ENCODE measurements at regions not wholly inside any gene's neighbourhood (a gene's known extent, or its start where the extent isn't known, plus 50 kb on each side); places are given as distances from the start of the nearest gene placed in this dataset.

DNA sequence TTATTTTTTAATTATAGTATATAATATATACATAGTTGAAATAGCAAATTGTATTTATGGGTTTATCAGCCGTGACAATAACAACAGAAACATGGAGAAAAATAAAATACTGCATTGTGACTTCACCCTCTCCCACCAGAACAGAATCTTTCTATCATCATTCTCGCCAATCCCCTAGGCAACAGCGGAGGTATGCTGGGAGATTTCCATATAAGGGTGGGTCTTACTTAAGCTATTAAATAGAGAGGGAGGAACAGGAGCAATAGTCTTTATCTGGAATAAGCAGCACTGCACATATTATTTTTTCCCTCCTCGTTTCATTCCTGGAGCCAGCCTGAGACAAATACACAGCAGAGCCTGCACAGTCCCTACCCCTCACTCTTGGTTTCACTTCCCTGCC, 1214.9 kb downstream of the XPNPEP1 start:
- Histone ChIP-seq H2AFZ (ENCODE audit: low read length) (no peak overlapping the region), H3K79me1 (ENCODE audit: insufficient read depth, low read depth, low read length, poor library complexity, severe bottlenecking) (no peaks in the 10 kb centered on the region), H3K4ac (ENCODE audit: low read depth, low read length) (no peak overlapping the region), H4K20me1 (ENCODE audit: control insufficient read depth, insufficient read depth, insufficient read length) (no peaks in the 10 kb centered on the region), H3K27me3 (ENCODE audit: insufficient read depth, low read length) (no peaks in the 10 kb centered on the region), H3K27ac (ENCODE audit: insufficient read length, low read depth, low read length) (no peak overlapping the region), H3K4me1 (ENCODE audit: insufficient read depth, low read length) (no peaks in the 10 kb centered on the region), H3K56ac (ENCODE audit: insufficient read length, low read depth, low read length) (no peak overlapping the region), H3K4me2 (ENCODE audit: insufficient read depth, insufficient read length, low read length) (no peak overlapping the region), H3K18ac (ENCODE audit: insufficient read length, low read depth, low read length) (no peak overlapping the region), H4K91ac (ENCODE audit: insufficient read length, low read depth, low read length) (no peak overlapping the region), H2BK12ac (ENCODE audit: insufficient read length, low read depth, low read length) (no peak overlapping the region), H3T11ph (ENCODE audit: low read length) (no peak overlapping the region), H2AK5ac (ENCODE audit: insufficient read length, low read length) (no peak overlapping the region), H3K9ac (ENCODE audit: extremely low read depth, insufficient read length, low read length) (no peak overlapping the region), H3K14ac (ENCODE audit: insufficient read depth, low read length) (no peak overlapping the region), H4K5ac (ENCODE audit: insufficient read length, low read depth, low read length) (no peak overlapping the region), H2BK15ac (ENCODE audit: low read depth, low read length) (no peak overlapping the region), H4K8ac (replicated peaks; ENCODE audit: insufficient read length, low read depth, low read length) (no peak overlapping the region), H2BK20ac (ENCODE audit: low read depth, low read length, poor library complexity, severe bottlenecking) (no peak overlapping the region), H3K79me2 (ENCODE audit: insufficient read depth, low read length) (no peaks in the 10 kb centered on the region), H3K9me3 (ENCODE audit: control insufficient read depth, low read depth, low read length) (no peaks in the 10 kb centered on the region), H3K23me2 (ENCODE audit: insufficient read length, low read depth, low read length, poor library complexity, severe bottlenecking) (no peaks in the 10 kb centered on the region), H3K23ac (ENCODE audit: insufficient read length, low read depth, low read length) (no peak overlapping the region), H2BK120ac (ENCODE audit: low read depth, low read length, poor library complexity, severe bottlenecking) (no peak overlapping the region), H2BK5ac (ENCODE audit: insufficient read length, low read length) (no peak overlapping the region)
- no peaks in the 10 kb centered on the region for H3K4me1 Mint-ChIP-seq
- H3K9me3 Mint-ChIP-seq: peaks cover 6 to 14% of the 10 kb centered on the region in 2 experiments
- WGBS (ENCODE audit: extremely low coverage, insufficient read length, low lambda C conversion rate): no CpG with 5 or more reads among the region's 4 CpGs
- no peak overlapping the region for H3K4me3 Mint-ChIP-seq
- H3K27ac Mint-ChIP-seq: no peak overlapping the region; a peak in 1 of 7 replicates
- peaks cover 0 to 9% (median 8%) of the 10 kb centered on the region in 3 experiments; a peak in 5 of 7 replicates for H3K36me3 Mint-ChIP-seq (ENCODE audit: insufficient read depth in 1 of 3, low read depth in 3 of 3)
- H3K27me3 Mint-ChIP-seq (ENCODE audit: low read depth): no peaks in the 10 kb centered on the region; the same call in 1 of the 2 replicates
- TF ChIP-seq, protein P1, sequence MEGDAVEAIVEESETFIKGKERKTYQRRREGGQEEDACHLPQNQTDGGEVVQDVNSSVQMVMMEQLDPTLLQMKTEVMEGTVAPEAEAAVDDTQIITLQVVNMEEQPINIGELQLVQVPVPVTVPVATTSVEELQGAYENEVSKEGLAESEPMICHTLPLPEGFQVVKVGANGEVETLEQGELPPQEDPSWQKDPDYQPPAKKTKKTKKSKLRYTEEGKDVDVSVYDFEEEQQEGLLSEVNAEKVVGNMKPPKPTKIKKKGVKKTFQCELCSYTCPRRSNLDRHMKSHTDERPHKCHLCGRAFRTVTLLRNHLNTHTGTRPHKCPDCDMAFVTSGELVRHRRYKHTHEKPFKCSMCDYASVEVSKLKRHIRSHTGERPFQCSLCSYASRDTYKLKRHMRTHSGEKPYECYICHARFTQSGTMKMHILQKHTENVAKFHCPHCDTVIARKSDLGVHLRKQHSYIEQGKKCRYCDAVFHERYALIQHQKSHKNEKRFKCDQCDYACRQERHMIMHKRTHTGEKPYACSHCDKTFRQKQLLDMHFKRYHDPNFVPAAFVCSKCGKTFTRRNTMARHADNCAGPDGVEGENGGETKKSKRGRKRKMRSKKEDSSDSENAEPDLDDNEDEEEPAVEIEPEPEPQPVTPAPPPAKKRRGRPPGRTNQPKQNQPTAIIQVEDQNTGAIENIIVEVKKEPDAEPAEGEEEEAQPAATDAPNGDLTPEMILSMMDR (conservative IDR thresholded peaks at IDR 0.05): no peak
- DNase-seq: no peak

All from H9 (cell line).